ENCODE measurements at regions not wholly inside any gene's neighbourhood (a gene's known extent, or its start where the extent isn't known, plus 50 kb on each side); places are given as distances from the start of the nearest gene placed in this dataset.

DNA sequence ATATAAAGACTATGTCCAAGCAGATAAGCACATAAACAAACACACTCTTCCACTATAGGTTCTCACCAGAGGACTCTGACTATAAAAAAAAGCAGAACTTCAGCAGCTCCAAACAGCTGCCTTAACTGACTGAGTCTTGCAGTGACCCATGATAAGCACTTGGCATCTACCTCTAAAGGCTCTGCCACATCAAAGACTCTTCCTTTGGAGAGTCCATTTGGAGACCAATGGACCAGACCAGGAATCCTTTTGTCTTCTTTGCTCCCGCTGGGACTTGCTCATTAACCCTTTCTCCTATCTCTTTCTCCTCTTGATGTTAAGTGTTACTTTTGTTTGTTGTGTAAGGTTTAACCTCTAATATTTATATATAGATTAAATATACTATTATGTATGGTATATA is 424.1 kb downstream of the RSL24D1 start:
- no peak for TF ChIP-seq CTCF (conservative IDR thresholded peaks at IDR 0.05; ENCODE audit: low read length)
- TF ChIP-seq EZH2phosphoT487 (IDR thresholded peaks at IDR 0.05; ENCODE audit: borderline replicate concordance), result no peak

All from Loucy (cell line).